Mucosa of rectum (tissue), 2 donors: ENCODE measurements at regions not wholly inside any gene's neighbourhood (a gene's known extent, or its start where the extent isn't known, plus 50 kb on each side); places are given as distances from the start of the nearest gene placed in this dataset.

Source experiments
- H3K27ac ChIP-seq, 2 donors: one replicate each; pipeline ENCODE4 v1.7.0; 2013; ENCODE audit warnings: inconsistent platforms in 2 of 2, low read depth in 2 of 2, low read length in 2 of 2
- H3K27me3 ChIP-seq, 2 donors: one replicate each; pipeline ENCODE4 v1.7.0; 2013; ENCODE audit warnings: low read length in 2 of 2; ENCODE audit not compliant: control insufficient read depth in 2 of 2, insufficient read depth in 2 of 2
- H3K36me3 ChIP-seq, 2 donors: one replicate each; pipeline ENCODE4 v1.7.0; 2013; ENCODE audit warnings: low read length in 2 of 2; ENCODE audit not compliant: control insufficient read depth in 2 of 2, insufficient read depth in 2 of 2
- H3K4me1 ChIP-seq, 2 donors: one replicate each; pipeline ENCODE4 v1.7.0; 2013; ENCODE audit warnings: low read length in 2 of 2, mild to moderate bottlenecking in 1 of 2; ENCODE audit not compliant: control insufficient read depth in 2 of 2, insufficient read depth in 2 of 2
- H3K4me3 ChIP-seq, 2 donors: one replicate each; pipeline ENCODE4 v1.7.0; 2013; ENCODE audit warnings: low read length in 2 of 2
- H3K9ac ChIP-seq, 2 donors: one replicate each; pipeline ENCODE4 v1.7.0; 2013; ENCODE audit warnings: low read length in 2 of 2, low read depth in 1 of 2, mild to moderate bottlenecking in 1 of 2
- H3K9me3 ChIP-seq, 2 donors: one replicate each; pipeline ENCODE4 v1.7.0; 2013; ENCODE audit warnings: low read length in 2 of 2; ENCODE audit not compliant: control insufficient read depth in 2 of 2
- donor health status: healthy.
- donor health status: Normal muscosa, but diverticular disease.

GRCh38 chr7:85705076-85705475, 518.2 kb upstream of the SEMA3D start:
- no peaks in the 10 kb centered on the region for H3K36me3 ChIP-seq
- H3K4me1 ChIP-seq, result no peaks in the 10 kb centered on the region
- no peak overlapping the region for H3K4me3 ChIP-seq
- no peak overlapping the region for H3K27ac ChIP-seq
- no peaks in the 10 kb centered on the region for H3K9me3 ChIP-seq
- H3K27me3 ChIP-seq, result no peaks in the 10 kb centered on the region
- no peak overlapping the region for H3K9ac ChIP-seq

- Histone ChIP-seq H3K9me3 (no peaks in the 10 kb centered on the region), H3K9ac (no peak overlapping the region), H3K4me1 (no peaks in the 10 kb centered on the region), H3K36me3 (no peaks in the 10 kb centered on the region), H3K27me3 (no peaks in the 10 kb centered on the region), H3K4me3 (no peak overlapping the region), H3K27ac (no peak overlapping the region)
These were observed 516.6 kb upstream of the SEMA3D start for GRCh38 chr7:85703251-85704010.

- Histone ChIP-seq H3K27me3 (no peaks in the 10 kb centered on the region), H3K9ac (no peak overlapping the region), H3K9me3 (no peaks in the 10 kb centered on the region), H3K27ac (no peak overlapping the region), H3K4me3 (no peak overlapping the region), H3K4me1 (no peaks in the 10 kb centered on the region), H3K36me3 (no peaks in the 10 kb centered on the region)
These were observed 515.5 kb upstream of the SEMA3D start for GRCh38 chr7:85702348-85702747.

- Histone ChIP-seq H3K9ac (no peak overlapping the region), H3K4me3 (no peak overlapping the region), H3K9me3 (no peaks in the 10 kb centered on the region), H3K4me1 (no peaks in the 10 kb centered on the region), H3K27me3 (no peaks in the 10 kb centered on the region), H3K27ac (no peak overlapping the region), H3K36me3 (no peaks in the 10 kb centered on the region)
These were observed 512.6 kb upstream of the SEMA3D start for GRCh38 chr7:85699482-85699881.

- H3K9ac ChIP-seq, result no peak overlapping the region
- H3K36me3 ChIP-seq, result no peaks in the 10 kb centered on the region
- no peaks in the 10 kb centered on the region for H3K9me3 ChIP-seq
- H3K27me3 ChIP-seq, result no peaks in the 10 kb centered on the region
- no peaks in the 10 kb centered on the region for H3K4me1 ChIP-seq
- H3K27ac ChIP-seq, result no peak overlapping the region
- H3K4me3 ChIP-seq, result no peak overlapping the region
These were observed 508.7 kb upstream of the SEMA3D start for GRCh38 chr7:85695533-85695932.

- Histone ChIP-seq H3K27ac (no peak overlapping the region), H3K9me3 (no peaks in the 10 kb centered on the region), H3K4me1 (no peaks in the 10 kb centered on the region)
These were observed 508.2 kb upstream of the SEMA3D start for GRCh38 chr7:85695041-85695440.

GRCh38 chr7:85693326-85693725, 506.5 kb upstream of the SEMA3D start:
- Histone ChIP-seq H3K27ac (no peak overlapping the region), H3K9me3 (no peaks in the 10 kb centered on the region), H3K9ac (no peak overlapping the region), H3K4me1 (no peaks in the 10 kb centered on the region), H3K27me3 (no peaks in the 10 kb centered on the region), H3K4me3 (no peak overlapping the region), H3K36me3 (no peaks in the 10 kb centered on the region)

More at GRCh38 chr7:85695041-85695440, 508.2 kb upstream of the SEMA3D start:
- H3K9ac ChIP-seq, result no peak overlapping the region
- no peaks in the 10 kb centered on the region for H3K27me3 ChIP-seq
- no peak overlapping the region for H3K4me3 ChIP-seq
- H3K36me3 ChIP-seq, result no peaks in the 10 kb centered on the region

GRCh38 chr7:85688712-85689111, 501.9 kb upstream of the SEMA3D start:
- Histone ChIP-seq H3K4me1 (no peaks in the 10 kb centered on the region), H3K27ac (no peak overlapping the region), H3K36me3 (no peaks in the 10 kb centered on the region), H3K9me3 (no peaks in the 10 kb centered on the region), H3K27me3 (no peaks in the 10 kb centered on the region), H3K9ac (no peak overlapping the region), H3K4me3 (no peak overlapping the region)

- no peaks in the 10 kb centered on the region for H3K27me3 ChIP-seq
- H3K36me3 ChIP-seq, result no peaks in the 10 kb centered on the region
- no peak overlapping the region for H3K9ac ChIP-seq
- H3K4me3 ChIP-seq, result no peak overlapping the region
- no peaks in the 10 kb centered on the region for H3K9me3 ChIP-seq
- H3K4me1 ChIP-seq, result no peaks in the 10 kb centered on the region
- H3K27ac ChIP-seq, result no peak overlapping the region
These were observed 499.7 kb upstream of the SEMA3D start for GRCh38 chr7:85686401-85687181.

GRCh38 chr7:85685901-85686300, 499.0 kb upstream of the SEMA3D start:
- no peak overlapping the region for H3K4me3 ChIP-seq
- no peaks in the 10 kb centered on the region for H3K4me1 ChIP-seq
- no peaks in the 10 kb centered on the region for H3K36me3 ChIP-seq
- H3K9me3 ChIP-seq, result no peaks in the 10 kb centered on the region
- H3K9ac ChIP-seq, result no peak overlapping the region
- H3K27ac ChIP-seq, result no peak overlapping the region
- H3K27me3 ChIP-seq, result no peaks in the 10 kb centered on the region
